ENCODE measurements at regions not wholly inside any gene's neighbourhood (a gene's known extent, or its start where the extent isn't known, plus 50 kb on each side); places are given as distances from the start of the nearest gene placed in this dataset.

DNA sequence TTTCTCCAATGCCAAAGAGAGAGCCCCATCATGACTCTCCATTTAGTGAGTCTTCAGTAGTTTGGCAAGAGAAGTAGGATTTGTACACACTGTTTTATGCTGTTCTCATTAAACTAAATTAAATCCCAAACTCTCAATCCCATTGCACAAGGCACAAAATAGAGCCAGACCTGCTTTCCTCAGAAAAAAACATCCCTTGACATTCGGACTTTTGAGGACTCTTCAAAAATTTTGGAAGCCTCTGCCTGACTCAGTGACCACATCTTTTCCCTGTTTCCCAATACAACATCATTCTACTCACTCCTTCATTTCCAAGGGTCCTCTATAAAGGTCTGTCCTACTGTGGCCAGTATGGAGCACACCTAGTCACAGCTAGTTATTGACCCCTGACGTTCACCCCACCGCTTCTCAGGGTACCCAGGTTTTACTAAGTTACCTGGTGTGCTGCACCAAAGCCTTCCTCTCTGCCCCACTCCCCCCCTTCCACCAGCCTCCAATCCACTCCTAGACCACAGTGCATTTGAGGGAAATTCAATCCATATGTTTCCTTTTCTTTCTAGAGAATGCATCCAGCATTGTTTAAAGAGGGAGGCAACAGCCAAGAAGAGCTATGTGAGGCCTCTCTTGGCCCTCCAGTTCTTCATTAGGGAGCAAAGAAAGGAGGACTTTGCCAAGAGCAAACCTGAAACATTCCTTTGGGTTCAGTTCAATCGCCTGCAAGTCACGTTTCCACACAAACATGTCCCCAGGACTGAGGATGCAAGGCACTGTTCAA lies 428.7 kb downstream of the PLPP3 start:
- DNase-seq, result no peak
- in situ Hi-C loops (cut with MboI; ENCODE audit: low pct_unique_long_range_greater_than_20kb, low sequenced_read_pairs), result no loop called here

DNA sequence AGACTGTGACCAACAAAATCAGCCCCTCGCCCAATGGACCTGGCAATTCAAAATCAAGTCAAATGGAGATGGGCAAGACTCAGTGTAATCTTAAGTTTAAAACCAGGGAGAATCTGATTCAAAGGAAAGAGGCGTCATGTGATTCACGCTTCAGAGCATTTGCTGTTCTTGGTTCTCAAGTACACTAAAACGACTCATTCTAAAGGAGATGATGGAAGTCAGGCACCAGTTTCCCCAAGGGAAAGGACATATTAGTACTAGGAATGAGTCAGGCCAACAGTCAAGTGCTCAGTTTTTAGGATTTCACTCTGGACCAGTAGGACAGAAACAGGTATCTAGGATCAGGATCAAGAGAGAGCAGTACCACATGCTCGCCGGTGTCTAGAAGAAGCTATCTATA lies 429.6 kb downstream of the PLPP3 start:
- in situ Hi-C loops (cut with MboI; ENCODE audit: low pct_unique_long_range_greater_than_20kb, low sequenced_read_pairs), result no loop called here

DNA sequence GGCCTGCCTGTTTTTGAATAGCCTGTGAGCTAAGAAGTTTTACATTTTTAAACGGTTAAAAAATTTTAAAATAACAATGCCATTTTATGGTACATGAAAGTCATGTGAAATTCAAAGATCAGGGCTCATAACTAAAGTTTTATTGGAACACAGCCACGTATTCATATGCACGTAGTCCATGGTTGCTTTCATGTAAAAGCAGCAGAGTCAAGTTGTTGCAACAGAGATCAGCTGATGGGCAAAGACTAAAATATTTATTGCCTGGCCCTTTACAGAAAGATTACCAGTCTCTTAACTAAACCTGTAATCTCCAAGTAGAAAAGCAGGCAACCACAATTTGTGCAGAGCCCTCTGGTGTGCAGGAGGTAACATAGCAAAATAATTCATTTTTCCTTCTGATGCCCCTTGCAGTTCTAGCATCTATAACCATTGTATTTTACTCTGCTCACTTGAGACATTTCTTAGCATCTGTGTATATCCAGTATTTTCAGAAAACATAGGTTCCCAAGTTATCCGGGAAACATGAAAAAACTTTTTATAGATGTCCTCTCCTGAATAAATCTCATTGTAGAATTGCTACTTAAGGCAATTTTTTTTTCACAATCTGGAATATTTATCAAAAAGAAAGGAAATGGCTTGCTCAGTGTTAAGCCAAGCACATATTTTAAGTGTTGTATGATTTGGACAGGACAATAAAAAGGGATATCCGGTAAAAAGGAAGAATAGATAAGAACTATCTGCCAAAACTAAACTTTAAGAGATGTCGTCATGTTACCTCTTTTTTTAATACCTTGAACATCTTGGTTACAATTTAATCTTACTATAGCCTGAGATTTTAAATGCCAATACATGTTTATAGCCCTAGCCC lies 430.8 kb downstream of the PLPP3 start:
- DNase-seq, result no peak
- in situ Hi-C loops (cut with MboI; ENCODE audit: low pct_unique_long_range_greater_than_20kb, low sequenced_read_pairs), result no loop called here

More for the DNA sequence above, 429.6 kb downstream of the PLPP3 start:
- no peak for DNase-seq

DNA sequence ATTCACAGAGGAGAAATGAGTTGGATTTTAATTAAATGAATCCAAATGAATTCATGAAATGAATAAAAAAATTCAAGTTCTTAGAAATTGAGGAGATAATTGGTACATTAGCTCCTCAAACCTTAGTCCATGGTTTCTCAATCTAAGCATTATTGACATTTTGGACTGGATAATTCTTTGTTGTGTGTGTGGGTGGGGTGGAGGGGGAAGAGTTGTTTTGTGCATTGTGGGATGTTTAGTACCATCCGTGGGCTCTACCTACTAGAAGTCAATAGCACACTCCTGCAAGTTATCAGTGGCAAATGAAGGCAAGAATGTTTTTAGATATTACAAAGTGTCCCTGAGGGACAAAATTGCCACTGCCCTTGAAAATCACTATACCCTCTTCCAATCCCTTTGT lies 431.9 kb downstream of the PLPP3 start:
- no peak for DNase-seq

DNA sequence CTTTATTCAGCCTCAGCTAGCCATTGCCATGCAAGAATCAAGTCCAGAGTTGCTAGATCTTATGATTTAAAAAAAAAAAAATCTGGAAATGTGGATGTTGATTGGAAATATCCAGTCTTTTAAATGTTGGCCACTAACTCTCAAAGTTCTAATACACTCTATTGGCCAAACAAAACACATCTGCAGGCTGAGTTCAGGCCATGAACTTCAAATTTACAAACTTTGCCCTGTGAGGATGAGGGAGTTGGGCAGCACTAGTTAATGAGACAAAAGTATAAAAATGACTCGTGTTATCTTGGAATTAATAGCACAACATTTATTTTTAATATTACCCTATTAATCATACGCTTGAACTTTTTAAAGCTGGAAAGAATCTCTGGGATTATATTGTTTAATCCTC lies 432.3 kb downstream of the PLPP3 start:
- no peak for DNase-seq
- in situ Hi-C loops (cut with MboI; ENCODE audit: low pct_unique_long_range_greater_than_20kb, low sequenced_read_pairs), result no loop called here

More for the DNA sequence above, 431.9 kb downstream of the PLPP3 start:
- in situ Hi-C loops (cut with MboI; ENCODE audit: low pct_unique_long_range_greater_than_20kb, low sequenced_read_pairs), result no loop called here

DNA sequence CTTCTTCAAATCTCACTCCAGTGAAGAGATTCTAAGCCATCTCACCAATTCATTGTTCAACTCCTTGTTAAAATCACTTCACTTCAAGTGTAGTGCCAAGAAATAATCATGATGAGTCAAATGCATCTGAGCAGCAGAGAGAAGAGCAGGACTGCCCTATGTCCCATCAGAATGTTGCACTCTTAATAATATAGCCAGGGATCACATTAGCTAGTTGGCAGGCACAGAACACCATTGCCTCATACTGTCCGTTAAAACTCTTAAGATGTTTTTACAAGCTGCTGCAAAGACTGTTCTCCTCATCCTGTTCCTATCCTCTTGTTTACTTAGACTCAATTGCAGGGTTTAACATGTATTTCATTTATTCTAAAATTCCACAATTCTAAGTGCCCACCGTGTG lies 432.9 kb downstream of the PLPP3 start:
- in situ Hi-C loops (cut with MboI; ENCODE audit: low pct_unique_long_range_greater_than_20kb, low sequenced_read_pairs), result no loop called here
- DNase-seq, result no peak

DNA sequence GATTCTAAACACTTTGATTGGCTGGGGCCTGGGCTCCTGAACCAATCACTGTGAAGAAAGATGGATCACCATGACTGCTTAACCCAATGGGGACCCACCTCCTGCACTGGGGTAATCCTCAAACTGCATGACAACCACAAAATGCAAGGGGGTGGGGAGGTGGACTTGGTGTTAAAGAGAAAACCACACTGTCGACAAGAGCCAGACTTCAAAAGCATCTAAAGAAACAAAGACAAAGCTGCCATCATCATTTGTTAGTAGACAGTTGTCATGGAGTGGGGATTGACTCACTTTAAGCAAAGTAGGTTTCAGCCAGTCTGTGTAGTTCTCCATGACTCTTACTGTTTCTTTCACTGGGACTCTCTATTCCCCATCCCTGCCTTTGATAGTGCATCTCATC lies 433.8 kb downstream of the PLPP3 start:
- in situ Hi-C loops (cut with MboI; ENCODE audit: low pct_unique_long_range_greater_than_20kb, low sequenced_read_pairs), result no loop called here

DNA sequence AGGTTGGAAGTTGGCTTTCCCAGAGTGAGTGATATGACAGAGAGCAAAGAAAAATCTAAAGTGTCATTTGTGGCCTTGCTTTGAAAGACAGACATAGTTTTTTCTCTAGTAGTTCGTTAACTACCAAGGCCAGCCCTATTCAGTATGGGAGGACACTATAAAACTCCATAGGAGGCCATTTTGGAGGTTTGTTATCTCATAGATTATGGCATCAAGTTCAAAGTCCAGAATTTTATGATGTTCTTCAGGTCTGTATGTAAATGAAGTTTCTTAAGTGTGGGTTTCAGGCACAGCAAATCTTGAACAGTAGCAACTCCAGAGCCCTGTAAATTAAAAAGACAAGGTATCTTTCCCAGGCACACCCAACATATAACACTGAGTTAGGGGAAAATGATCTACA lies 437.1 kb downstream of the PLPP3 start:
- DNase-seq, result no peak
- in situ Hi-C loops (cut with MboI; ENCODE audit: low pct_unique_long_range_greater_than_20kb, low sequenced_read_pairs), result no loop called here

More for the DNA sequence above, 433.8 kb downstream of the PLPP3 start:
- no peak for DNase-seq

DNA sequence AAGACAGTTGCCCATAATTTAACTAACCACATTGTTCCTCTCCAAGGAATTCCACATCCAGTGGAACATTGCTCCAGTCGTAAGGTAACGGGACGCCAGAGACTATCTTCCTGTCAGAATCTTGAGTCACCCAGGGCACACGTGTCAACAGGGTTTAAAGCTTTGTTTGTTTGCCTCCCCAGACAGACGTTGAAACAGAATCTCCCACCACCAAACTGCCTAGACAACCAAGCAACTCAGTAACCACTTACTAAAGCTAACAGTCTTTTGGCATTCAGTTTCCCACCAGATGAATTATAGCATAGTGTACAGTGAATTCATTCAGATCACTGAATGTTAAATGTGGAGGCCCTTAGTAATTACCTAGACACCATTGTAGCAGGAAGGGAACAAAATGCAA lies 439.5 kb downstream of the PLPP3 start:
- in situ Hi-C loops (cut with MboI; ENCODE audit: low pct_unique_long_range_greater_than_20kb, low sequenced_read_pairs), result no loop called here

DNA sequence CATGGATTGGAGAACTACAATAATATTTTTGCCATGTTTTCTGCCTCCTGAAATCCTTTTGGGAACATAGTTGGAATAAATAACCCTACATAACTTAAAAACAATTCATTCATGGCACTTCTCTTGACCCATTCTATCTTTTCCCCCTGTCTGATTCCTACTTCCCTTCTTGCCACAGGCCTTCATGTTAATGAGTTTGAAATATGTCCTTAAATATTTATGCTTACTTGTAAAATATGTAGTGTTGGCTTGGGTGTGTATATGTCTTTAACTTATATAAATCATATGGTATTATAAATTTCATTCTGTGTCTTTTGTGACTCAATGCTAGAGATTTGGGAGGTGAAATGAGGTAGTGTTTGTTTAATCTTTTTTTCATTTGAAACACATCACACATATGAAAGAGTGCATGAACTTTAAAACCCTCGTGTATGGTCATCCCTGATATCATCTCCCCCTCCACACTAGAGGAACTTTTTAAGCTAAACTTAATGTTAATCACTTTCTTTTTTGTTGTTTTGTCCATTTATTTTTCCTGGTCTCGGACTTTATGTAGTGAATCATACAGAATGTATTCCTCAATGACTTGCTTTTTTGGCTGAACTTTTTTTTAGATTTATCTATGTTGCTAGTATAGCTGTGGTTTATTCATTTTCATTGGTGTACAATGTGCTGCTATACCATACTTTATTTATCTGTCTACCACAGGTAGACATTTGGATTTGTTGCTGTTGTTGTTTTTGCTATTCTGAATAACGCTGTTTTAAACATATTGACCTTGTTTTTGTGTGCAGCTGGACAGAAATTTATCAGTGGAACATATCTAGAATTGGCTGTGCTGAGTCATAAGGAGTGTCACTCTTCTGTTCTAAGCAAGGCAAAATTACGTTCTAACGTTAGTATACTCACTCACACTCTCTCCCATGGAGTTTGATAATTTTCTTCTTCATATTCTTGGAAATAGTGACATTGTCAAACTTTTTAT lies 441.6 kb downstream of the PLPP3 start:
- DNase-seq, result no peak

More for the DNA sequence above, 439.5 kb downstream of the PLPP3 start:
- no peak for DNase-seq

DNA sequence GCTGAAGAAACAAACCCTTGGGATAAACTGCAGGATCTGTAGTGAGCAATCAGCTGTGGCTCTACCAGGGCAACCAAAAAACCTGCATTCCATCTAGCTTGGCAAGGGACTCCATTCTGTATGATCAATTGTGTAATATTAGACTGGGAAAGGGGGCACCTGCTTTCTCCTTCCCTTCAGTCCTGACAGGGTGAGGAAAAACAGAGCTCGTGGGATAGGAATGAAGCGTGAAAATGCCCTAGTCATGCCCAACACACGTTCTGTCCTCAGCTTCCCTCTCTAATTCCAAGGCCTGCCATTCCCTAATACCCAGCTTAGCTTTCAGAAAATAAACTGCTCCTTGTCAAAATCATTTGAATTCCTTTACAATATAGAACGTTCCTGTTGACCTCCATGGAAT lies 442.3 kb downstream of the PLPP3 start:
- DNase-seq, result no peak
- in situ Hi-C loops (cut with MboI; ENCODE audit: low pct_unique_long_range_greater_than_20kb, low sequenced_read_pairs), result no loop called here

More for the DNA sequence above, 441.6 kb downstream of the PLPP3 start:
- in situ Hi-C loops (cut with MboI; ENCODE audit: low pct_unique_long_range_greater_than_20kb, low sequenced_read_pairs), result no loop called here

DNA sequence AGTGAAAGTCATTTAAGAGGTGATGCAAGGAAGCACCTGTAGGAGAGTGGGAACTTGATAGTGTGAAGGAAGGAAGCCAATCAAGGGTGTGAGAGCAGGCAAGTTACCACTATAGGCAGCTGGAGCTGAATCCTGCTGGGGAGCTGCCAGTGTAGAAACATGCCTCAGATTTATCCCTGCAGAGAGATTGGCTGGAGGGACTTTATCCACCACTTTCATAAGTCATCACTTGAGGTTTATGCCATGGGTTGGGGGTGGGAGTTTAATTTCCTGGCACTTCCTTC lies 443.6 kb downstream of the PLPP3 start:
- DNase-seq, result no peak
- in situ Hi-C loops (cut with MboI; ENCODE audit: low pct_unique_long_range_greater_than_20kb, low sequenced_read_pairs), result no loop called here

DNA sequence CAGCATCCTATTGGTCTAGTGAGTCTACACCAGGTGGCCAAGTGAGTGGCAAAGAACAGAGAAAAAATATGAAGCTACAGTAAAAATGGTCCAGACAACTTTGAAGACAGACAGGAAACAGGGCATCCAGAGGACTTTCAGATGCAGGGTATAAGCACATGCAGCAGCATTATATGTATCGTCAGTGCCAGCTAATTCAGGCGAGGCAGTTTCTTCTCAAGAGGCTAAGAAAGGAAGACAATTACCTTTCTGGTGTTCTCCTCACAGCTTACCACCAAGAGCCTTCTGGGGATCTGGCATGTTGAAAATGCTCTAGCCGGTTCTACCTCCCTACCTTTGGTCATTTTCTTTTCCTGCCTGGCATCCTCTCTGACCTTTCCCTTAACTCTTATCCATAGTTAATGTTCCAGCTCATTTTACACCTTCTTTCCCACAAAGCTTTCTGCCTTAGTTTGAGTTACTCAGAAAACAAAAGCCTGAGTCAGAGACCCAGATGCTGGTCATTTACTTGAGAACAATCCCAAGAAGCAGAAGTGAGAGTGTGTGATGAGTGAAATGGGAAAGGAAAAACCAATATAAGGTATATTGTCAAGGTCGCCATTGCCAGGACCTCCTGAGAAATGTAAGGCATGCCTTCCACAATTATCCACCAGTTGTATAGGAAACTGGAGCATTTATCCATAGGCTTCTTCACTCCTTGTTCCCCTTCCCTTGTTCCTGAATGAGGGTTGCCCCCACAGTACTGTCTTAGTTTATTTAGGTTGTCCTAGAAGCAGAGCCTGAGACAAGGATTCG lies 444.1 kb downstream of the PLPP3 start:
- no peak for DNase-seq
- in situ Hi-C loops (cut with MboI; ENCODE audit: low pct_unique_long_range_greater_than_20kb, low sequenced_read_pairs), result no loop called here

DNA sequence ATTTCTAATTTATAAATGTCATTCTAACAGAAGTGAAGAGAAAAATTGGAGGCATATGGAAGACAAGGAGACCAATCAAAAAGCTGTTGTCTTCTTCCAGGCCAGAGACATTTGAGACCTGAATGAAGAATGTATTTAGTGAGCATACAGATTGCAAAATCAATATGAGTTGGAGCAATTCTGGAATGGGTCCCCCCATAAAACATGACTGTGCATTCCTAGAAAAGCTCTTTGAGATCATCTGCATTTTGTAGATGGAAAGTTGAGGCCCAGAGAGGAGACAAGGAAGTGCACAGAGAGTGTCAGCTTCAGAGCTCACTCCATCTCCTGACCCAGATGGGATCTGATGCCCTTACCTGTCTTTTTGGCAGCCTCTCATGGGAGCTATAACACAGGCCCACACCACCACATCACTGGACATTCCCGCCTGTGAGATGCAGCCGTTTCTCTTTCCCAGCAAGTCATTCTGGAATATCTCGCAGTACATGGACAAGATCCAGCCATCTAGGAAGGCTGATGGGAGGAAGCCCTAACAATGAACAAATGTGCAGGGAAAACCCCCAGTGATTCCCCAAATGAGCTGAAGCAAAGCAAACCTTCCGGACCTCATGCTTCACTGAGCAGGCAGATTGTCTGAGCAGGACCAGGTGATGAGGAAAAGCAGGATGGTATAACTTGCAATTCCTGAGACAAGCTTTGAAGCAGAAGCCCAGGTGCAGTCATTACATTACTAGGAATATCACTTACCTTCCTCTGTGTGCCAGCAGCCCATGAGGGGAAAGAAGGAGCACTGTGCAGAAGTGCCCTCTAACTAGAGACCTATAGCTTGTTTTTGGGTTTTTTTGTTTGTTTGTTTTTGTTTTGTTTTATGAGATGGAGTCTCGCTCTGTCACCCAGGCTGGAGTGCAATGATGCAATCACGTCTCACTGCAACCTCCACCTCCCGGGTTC lies 445.6 kb downstream of the PLPP3 start:
- in situ Hi-C loops (cut with MboI; ENCODE audit: low pct_unique_long_range_greater_than_20kb, low sequenced_read_pairs), result no loop called here
- DNase-seq, result no peak

DNA sequence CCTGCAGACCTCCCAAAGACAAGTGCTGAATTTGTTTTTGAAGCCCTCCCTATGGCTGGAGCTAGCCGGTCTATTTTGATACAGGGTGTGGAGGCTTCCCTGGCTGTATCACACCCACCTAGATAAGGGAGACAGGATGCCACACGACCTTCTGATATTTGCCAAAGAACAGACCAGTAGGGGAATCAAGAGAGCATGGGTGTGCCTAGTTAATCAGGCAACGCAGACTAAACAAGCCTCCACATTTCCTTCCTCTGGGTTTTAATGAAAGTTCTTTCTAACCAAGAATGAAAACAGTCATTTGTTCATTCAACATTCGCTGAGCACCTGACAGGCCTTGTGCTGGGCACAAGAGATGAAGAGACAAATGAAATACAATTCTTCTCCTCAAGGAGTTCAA lies 446.8 kb downstream of the PLPP3 start:
- DNase-seq, result no peak
- in situ Hi-C loops (cut with MboI; ENCODE audit: low pct_unique_long_range_greater_than_20kb, low sequenced_read_pairs), result no loop called here

DNA sequence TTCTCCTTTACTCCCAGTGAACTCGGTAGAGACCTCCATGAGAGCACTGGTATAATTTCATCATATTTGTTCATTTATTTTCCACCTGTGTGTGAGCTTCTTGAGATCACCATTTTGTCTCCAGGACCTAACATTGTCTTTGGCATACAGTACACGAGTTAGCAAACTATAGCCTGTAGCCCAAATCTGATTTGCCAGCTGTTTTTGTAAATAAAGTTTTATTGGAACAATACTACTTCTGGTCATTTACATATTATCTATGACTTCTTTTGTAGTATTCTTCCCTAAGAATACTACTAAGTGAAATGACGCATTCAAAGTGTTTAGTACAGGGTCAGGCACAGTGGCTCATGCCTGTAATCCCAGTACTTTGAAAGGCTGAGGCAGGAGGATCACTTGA lies 449.5 kb downstream of the PLPP3 start:
- no peak for DNase-seq
- in situ Hi-C loops (cut with MboI; ENCODE audit: low pct_unique_long_range_greater_than_20kb, low sequenced_read_pairs), result no loop called here

DNA sequence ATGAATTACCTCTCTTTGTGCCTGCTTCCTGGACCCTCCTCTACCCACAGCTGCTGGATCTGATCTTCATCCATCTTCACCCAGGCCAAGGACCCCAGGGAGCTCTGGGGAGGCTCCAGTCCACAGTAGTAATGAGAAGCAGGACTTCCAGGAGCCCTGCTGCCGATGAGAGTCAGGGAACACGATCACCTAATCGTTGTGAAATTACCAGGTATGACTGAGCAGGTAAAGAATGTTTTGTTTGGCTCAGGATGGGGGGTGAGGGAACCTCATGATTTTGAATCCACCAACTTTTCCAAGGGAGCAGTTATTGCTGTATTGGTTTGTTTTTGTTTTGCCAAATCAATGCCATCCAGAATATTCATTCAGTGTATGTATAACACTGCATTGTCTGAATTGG lies 454.0 kb downstream of the PLPP3 start:
- in situ Hi-C loops (cut with MboI; ENCODE audit: low pct_unique_long_range_greater_than_20kb, low sequenced_read_pairs), result no loop called here
- DNase-seq, result no peak

DNA sequence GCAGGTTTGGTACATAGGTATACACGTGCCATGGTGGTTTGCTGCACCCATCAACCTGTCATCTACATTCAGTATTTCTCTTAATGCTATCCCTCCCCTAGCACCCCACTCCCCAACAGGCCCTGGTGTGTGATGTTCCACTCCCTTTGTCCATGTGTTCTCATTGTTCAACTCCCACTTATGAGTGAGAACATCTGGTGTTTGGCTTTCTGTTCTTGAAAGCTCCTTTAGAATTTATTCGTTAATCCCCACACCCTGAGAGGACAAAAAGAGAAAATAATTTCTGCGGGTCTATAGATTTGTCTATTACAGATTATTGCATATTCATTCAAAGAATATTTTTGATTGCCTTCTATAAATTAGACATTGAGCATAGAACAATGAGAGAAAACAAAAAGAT lies 455.5 kb downstream of the PLPP3 start:
- in situ Hi-C loops (cut with MboI; ENCODE audit: low pct_unique_long_range_greater_than_20kb, low sequenced_read_pairs), result no loop called here
- no peak for DNase-seq
